Lower leg skin (tissue), 3 donors: ENCODE measurements at regions not wholly inside any gene's neighbourhood (a gene's known extent, or its start where the extent isn't known, plus 50 kb on each side); places are given as distances from the start of the nearest gene placed in this dataset.
A peak's percentile ranks its signal among the peaks of the same experiment; 100 is the strongest.
"Not testable (repeated sequence)": the region's sequence is repeated elsewhere in the genome, so short reads cannot be mapped to it uniquely, and the experiment has no call there.

Experiments used
- DNase-seq, 2 donors: peaks; one replicate each; pipeline ENCODE4 v3.0.0-alpha.2; 2019; ENCODE audit warnings: low spot score in 2 of 2
- H3K4me3 ChIP-seq: fragments of 200-600 bp; sonication (generic); 2 replicates; pipeline ENCODE4 v1.5.1; 2017; ENCODE audit warnings: mild to moderate bottlenecking, low read depth; ENCODE audit not compliant: poor library complexity, severe bottlenecking
- WGBS, 2 donors: methylation state at CpG; one replicate each; pipeline ENCODE4 v1.1.5; 2018; 5-methylcytosine and 5-hydroxymethylcytosine counted together
- intact Hi-C: fragments of 100-400 bp; cut with DNase I; formaldehyde crosslinking; loops from one replicate; pipeline ENCODE4 v1.15.0; 2023; ENCODE audit warnings: low total_unique reads

DNA sequence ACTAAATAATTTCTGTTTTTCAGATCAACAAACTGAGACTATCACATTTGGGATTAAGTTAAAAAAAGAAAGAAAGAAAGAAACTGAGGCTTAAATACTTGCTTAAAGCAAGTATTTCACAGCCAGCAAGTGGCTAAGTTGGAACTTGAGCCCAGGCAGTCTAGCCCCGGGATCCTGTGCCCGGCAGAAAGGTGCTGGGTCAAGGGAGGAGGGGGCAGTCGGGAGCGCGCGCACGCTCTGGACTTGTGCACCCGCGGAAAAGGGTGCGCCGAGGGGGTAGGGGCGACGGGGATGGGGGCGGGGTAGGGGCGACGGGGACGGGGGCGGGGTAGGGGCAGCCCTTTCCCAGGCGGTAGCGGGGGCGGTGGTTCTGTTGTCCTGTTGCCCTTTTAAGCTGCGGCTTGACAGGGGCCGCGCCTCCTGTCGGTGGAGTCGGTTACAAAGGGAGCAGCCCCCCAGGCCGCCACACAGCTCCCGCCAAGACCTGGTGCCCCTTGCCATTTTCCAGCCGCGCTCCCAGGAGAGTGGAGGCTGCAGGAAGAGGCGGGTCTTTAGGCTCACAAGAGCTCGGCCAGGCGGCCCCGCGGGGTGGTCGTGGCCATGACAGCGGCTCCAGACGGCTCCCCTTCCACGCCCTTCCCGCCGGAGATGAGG, 60.6 kb downstream of the GOLGA8T start:
- no CpG with 5 or more reads among the region's 41 CpGs for WGBS, 2 donors

DNA sequence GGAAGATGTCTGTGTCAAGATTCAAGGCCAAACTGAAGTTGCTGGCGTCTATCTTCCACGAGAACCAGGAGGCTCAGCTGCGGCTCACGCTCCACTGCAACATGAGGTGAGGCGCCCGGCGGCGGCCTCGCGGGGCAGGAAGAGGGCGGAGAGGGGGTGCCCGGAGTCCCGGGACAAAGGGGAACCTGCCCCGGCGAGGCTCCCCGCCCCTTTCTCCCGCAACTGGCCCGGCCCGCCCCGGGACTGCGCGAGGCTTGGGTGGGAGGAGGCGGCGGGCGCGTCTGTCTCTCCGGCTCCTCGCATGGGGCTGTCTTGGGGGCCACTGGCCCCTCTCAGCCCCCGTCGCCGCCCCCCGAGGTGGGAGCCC, 61.1 kb downstream of the GOLGA8T start:
- H3K4me3 ChIP-seq, intact Hi-C loops: not testable (repeated sequence)
- no CpG with 5 or more reads among the region's 32 CpGs for WGBS, 2 donors
- DNase-seq, result peak; percentile 15 to 88

More for the DNA sequence above, 60.6 kb downstream of the GOLGA8T start:
- intact Hi-C loops, DNase-seq, H3K4me3 ChIP-seq: not testable (repeated sequence)

DNA sequence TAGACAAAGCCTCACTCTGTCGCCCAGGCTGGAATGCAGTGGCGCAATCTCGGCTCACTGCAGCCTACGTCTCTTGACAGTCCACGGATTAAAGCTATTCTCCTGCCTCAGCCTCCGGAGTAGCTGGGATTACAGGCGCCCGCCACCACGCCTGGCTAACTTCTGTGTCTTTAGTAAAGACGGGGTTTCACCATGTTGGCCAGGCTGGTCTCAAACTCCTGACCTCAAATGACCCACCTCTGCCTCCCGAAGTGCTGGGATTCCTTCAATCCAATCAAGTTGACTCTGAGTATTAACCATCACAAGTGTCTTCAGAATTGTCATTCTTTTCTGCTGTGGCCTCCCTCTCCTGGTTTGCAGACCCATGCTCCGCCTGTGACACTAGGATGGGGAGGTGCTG, 61.9 kb downstream of the GOLGA8T start:
- DNase-seq, H3K4me3 ChIP-seq, intact Hi-C loops: not testable (repeated sequence)
- WGBS, 2 donors, result 62 to 86% methylated on average over 2 to 11 of the region's 12 CpGs

DNA sequence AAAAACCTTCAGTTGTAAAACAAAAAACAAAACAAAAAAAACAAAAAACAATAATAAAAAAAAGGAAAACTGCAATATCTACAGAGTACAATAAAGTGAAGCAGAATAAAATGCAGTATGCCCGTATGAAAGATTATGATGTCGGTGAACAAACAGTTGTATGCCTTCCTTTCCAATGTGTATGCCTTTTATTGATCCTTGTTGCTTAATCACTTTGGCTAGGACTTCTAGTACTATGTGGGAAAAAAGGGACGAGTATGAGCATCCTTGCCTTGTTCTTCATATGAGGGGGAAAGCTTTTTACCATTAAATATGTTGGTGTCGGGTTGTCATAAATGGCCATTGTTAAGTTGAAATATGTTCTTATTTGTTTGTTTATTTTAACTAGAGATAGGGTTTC, 66.7 kb downstream of the GOLGA8T start:
- intact Hi-C loops, DNase-seq, H3K4me3 ChIP-seq: not testable (repeated sequence)
- 93 to 94% methylated on average over 2 of the region's 4 CpGs for WGBS, 2 donors

DNA sequence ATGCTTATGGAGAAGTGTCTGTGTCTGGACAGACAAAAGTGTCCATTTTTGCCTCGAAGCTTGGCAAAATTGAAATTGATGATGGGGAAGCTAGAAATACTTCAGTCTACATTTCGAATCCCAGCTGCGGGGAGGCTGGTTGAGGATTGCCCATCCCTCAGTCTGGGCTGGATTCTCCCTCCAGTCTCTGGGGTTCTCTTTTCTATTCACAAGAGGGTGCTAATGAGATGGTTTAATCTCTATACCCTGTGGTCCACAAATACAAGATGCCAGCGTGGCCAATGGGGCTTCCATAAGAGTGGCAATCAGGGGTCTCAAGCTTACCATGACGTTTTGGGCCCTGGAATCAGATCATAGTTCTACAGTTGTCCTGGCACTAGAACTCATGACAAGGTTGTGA, 78.9 kb downstream of the GOLGA8T start:
- WGBS, 2 donors, result no CpG with 5 or more reads among the region's 5 CpGs
- H3K4me3 ChIP-seq, intact Hi-C loops, DNase-seq: not testable (repeated sequence)

DNA sequence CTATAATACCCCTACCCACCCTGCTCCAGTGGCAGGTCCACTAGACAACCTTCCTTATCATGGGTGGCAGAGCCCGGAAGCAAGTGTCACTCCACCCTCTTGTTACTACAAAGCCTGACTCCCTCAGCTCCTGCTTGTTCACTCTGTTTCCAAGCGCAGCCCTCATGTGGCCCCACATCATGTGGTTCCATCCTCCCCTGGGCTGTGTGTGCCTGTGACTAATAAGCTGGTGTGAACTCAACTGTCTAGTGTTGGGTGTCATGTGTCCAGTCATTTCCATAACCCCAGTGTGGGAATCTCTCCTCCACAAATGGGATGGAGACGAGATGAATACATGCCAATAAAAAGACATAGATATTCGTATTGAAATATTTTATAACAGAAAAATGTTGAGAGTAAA, 87.0 kb downstream of the GOLGA8T start:
- not testable (repeated sequence) for DNase-seq
- WGBS, 2 donors, result no CpG with 5 or more reads among the region's 4 CpGs

DNA sequence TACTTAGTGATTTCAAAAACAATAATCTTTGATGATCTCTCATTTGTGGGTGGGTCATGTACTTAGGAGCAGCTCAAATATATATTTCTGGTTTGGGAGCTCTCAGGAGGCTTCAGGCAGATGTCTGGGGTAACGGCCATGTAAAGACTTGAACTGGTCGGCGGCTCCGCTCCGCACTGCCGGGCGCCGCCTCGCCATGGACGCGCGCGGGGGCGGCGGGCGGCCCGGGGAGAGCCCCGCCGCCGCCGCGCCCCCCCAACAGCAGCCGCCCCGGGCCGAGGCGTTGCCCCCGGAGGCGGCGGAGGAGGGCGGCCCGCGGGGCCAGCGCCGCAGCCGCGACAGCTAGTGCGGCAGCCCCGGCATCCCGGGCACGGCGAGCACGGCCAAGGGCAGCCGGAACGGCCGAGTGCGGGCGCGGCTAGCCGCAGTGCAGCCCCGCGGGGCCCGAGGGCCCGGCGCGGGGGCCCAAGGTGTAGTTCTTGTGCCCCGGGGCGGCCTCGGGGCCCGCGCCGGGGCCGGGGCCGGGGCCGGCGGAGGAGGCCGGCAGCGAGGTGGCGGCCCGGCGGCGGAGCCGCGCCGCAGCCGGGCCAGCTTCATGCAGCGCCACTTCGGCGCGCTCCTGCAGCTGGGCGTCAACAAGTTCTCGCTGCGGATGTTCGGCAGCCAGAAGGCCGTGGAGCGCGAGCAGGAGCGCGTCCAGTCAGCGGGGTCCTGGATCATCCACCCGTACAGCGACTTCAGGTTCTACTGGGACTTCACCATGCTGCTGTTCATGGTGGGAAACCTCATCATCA, 88.1 kb downstream of the GOLGA8T start:
- intact Hi-C loops, result not testable (repeated sequence)

More for the DNA sequence above, 87.0 kb downstream of the GOLGA8T start:
- intact Hi-C loops, H3K4me3 ChIP-seq: not testable (repeated sequence)

DNA sequence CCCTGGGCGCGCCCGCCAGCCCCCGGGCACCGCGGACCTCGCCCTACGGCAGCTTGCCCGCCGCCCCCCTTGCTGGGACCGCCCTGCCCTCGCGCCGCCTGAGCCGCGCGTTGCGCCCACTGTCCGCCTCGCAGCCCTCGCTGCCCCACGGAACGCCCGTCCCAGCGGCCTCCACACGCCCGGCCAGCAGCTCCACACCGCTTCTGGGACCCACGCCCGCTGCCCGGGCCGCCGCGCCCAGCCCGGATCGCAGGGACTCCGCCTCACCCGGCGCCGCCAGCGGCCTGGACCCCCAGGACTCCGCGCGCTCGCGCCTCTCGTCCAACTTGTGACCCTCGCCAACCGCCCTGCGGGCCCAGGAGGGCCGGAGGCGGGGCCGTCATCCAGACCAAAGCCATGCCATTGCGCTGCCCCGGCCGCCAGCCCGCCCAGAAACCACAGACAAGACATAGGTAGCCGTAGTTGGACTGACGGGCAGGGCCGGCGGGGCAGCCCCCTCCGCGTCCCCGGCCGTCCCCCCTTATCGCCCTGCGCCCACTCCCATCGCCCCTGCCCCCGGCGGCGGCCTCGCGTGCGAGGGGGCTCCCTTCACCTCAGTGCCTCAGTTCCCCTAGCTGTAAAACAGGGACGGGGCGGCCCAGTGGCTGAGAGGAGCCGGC, 90.5 kb downstream of the GOLGA8T start:
- H3K4me3 ChIP-seq, DNase-seq, intact Hi-C loops: not testable (repeated sequence)
- 20% methylated on average over 1 of the region's 77 CpGs; no CpG with 5 or more reads in 1 of the 2 donors for WGBS, 2 donors

More for the DNA sequence above, 88.1 kb downstream of the GOLGA8T start:
- WGBS, 2 donors, result no CpG with 5 or more reads among the region's 91 CpGs
- not testable (repeated sequence) for H3K4me3 ChIP-seq, DNase-seq

DNA sequence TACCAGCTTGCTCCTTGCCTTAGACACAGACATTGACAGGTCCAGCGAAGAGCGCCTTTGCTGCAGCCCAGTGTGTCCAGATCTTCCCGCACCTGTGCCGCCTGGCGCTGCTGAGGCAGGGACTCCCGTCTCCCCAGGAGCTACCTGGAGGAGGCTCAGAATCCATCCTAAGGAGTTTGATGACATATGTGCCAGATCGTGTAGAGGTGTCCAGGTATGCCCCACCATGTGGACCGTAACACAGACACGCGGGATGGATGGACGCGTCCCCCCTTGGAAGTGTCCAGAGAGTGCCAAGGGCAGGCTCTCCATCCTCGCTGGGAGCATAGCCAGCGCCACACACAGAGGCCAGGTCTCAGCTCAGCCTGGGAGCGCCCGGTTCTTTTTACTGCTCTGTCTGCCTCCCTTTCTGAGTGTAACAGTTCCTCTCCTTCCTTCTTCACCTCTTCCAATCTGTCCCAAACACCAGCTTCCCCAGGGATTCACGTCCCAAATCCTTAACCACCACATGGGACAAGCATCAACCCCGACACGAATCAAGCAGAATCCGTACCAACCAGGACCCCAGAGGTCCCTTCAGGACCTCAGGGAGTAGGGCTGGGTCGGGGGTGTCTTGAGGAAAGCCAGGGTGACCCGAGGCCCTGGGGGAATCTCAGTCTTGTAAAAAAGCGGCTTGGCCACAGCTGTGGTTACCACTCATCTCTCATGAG, 126.7 kb downstream of the GOLGA8T start:
- WGBS, 2 donors, result 58 to 81% methylated on average over 5 to 14 of the region's 23 CpGs
- peak in 1 of 2 donors; percentile 53 for DNase-seq
- H3K4me3 ChIP-seq, intact Hi-C loops: not testable (repeated sequence)

DNA sequence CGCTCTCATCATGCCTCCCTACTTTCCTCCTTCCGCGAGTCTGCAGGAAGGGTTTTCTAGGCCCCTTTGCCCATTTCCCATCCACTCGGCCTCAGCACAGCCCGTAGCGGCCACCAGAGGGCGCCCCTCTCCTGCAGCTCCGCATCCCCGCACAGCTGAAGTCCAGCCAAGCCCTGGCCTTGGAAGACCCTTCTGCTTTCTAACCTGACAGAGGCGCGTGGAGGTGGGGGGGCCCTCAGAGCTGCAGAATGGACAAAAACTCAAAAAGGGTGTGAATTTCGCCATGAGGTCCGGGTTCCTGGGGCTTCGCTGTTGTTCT, 127.2 kb downstream of the GOLGA8T start:
- WGBS, 2 donors, result no CpG with 5 or more reads among the region's 14 CpGs
- DNase-seq, intact Hi-C loops, H3K4me3 ChIP-seq: not testable (repeated sequence)

DNA sequence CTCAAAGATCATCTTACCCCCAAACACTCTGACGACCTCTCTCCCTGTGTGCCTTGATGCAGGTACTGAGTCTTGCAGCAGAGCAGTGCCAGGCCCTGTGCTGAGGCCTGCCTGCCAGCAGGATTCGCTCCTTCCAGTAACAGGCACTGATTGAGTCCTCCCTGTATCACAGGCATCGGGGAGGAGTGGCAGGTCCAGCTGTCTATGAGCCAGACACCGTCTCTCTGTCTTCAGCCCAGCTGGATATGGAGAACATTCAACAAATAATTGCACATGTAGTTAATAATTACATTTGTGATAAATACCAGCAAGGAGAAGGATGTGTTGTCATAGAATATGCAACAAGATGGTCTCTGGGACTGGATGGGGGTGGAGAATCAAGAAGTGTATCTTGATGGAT, 129.1 kb downstream of the GOLGA8T start:
- intact Hi-C loops, DNase-seq: not testable (repeated sequence)
- WGBS, 2 donors, result 73% methylated on average over 2 of the region's 4 CpGs; no CpG with 5 or more reads in 1 of the 2 donors

DNA sequence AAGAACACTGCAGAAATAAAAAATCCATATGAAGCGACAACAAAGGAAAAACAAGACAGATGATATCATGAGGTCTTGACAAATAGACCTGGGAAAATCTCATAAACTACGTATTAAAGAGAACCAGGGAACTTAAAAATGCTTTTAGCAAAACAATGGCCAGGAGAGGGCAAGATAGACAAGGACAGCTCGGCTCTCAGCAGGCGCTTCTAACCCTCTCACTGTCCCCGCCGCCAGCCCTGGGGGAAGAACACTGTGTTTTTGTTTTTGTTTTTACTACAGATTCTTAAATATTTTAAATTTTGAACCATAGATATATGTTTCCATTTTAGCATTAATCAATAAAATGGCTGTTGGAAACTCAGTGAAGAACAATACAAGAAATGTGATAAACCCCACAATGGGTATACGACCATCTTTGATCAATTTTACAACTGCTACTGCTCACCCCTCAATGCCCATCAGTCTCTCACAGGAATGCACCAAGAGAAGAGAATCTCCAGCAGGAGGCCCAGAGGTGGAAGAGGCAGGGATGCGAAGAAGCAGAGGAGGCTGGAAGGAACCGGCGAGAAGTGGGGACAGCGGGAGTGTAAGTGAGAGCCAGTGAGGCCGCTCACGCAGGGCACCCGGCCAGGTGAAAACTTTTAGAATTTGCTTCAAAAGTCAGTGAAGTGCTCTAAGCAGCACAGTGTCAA, 98.0 kb downstream of the CHRFAM7A start:
- DNase-seq, H3K4me3 ChIP-seq, intact Hi-C loops: not testable (repeated sequence)
- no CpG with 5 or more reads among the region's 14 CpGs for WGBS, 2 donors

More for the DNA sequence above, 129.1 kb downstream of the GOLGA8T start:
- not testable (repeated sequence) for H3K4me3 ChIP-seq

DNA sequence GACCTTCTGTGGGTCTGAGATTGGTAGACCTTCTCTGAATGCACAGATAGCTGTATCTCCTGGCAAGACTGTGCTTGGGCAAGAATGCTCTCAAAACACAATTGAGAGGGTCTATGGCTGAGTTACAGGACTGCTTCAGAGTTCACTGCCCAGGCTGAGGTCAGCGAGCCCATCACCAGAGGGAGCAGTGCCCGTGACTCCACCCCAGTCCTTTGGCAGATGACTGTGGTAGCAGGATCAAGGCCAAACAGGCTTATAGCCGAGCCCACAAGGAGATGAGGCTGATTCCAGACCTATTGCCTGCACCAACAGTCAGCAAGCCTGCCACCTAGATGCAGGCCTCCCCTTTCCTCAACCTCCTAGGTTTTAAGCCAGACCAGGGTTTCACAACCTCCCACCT, 89.4 kb downstream of the CHRFAM7A start:
- DNase-seq, H3K4me3 ChIP-seq, intact Hi-C loops: not testable (repeated sequence)
- WGBS, 2 donors, result no CpG with 5 or more reads among the region's 3 CpGs
